NCI-H2171 treated with DMSO at 0.1 percent for 48 hours (cell line): ENCODE measurements at regions not wholly inside any gene's neighbourhood (a gene's known extent, or its start where the extent isn't known, plus 50 kb on each side); places are given as distances from the start of the nearest gene placed in this dataset.
A peak's percentile ranks its signal among the peaks of the same experiment; 100 is the strongest.
"Not testable (repeated sequence)": the region's sequence is repeated elsewhere in the genome, so short reads cannot be mapped to it uniquely, and the experiment has no call there.

Experiments used
- DNase-seq: peaks from one replicate; lab custom pipeline; 2025; lab: John Stamatoyannopoulos, UW

GRCh38 chr14:43042408-43042807 lies 1435.7 kb downstream of the LRFN5 start:
- DNase-seq, result peak; percentile 30

GRCh38 chr14:43041976-43042375 lies 1435.3 kb downstream of the LRFN5 start:
- no peak for DNase-seq

- no peak for DNase-seq
These were observed 1434.5 kb downstream of the LRFN5 start for GRCh38 chr14:43041207-43041606.

- DNase-seq, result no peak
These were observed 1433.2 kb downstream of the LRFN5 start for GRCh38 chr14:43039881-43040280.

GRCh38 chr14:43031598-43031997 lies 1424.9 kb downstream of the LRFN5 start:
- no peak for DNase-seq

- no peak for DNase-seq
These were observed 1415.6 kb downstream of the LRFN5 start for GRCh38 chr14:43022094-43022800.

GRCh38 chr14:43019826-43020225 lies 1413.2 kb downstream of the LRFN5 start:
- DNase-seq, result no peak

GRCh38 chr14:43014338-43014737 lies 1407.7 kb downstream of the LRFN5 start:
- DNase-seq, result no peak

GRCh38 chr14:43012817-43013216 lies 1406.1 kb downstream of the LRFN5 start:
- DNase-seq, result no peak

GRCh38 chr14:43005807-43006206 lies 1399.1 kb downstream of the LRFN5 start:
- DNase-seq, result peak; percentile 14

GRCh38 chr14:43003845-43004244 lies 1397.2 kb downstream of the LRFN5 start:
- DNase-seq, result peak; percentile 9

- DNase-seq, result no peak
These were observed 1395.1 kb downstream of the LRFN5 start for GRCh38 chr14:43001731-43002130.

- peak; percentile 51 for DNase-seq
These were observed 1387.5 kb downstream of the LRFN5 start for GRCh38 chr14:42994051-42994736.

- DNase-seq, result no peak
These were observed 1386.3 kb downstream of the LRFN5 start for GRCh38 chr14:42992930-42993329.

- peak; percentile 43 for DNase-seq
These were observed 1373.7 kb downstream of the LRFN5 start for GRCh38 chr14:42980419-42980818.

- DNase-seq, result not testable (repeated sequence)
These were observed 1366.5 kb downstream of the LRFN5 start for GRCh38 chr14:42973171-42973570.

- no peak for DNase-seq
These were observed 1358.8 kb downstream of the LRFN5 start for GRCh38 chr14:42965512-42965911.

- DNase-seq, result no peak
These were observed 1354.8 kb downstream of the LRFN5 start for GRCh38 chr14:42961509-42961908.

- DNase-seq, result no peak
These were observed 1343.7 kb downstream of the LRFN5 start for GRCh38 chr14:42950363-42950762.

GRCh38 chr14:42947991-42948390 lies 1341.3 kb downstream of the LRFN5 start:
- DNase-seq, result no peak

GRCh38 chr14:42944284-42944683 lies 1337.6 kb downstream of the LRFN5 start:
- no peak for DNase-seq

- no peak for DNase-seq
These were observed 1324.6 kb downstream of the LRFN5 start for GRCh38 chr14:42931308-42931707.

- DNase-seq, result peak; percentile 81
These were observed 1323.3 kb downstream of the LRFN5 start for GRCh38 chr14:42929806-42930480.
